GM19397 (cell line): ENCODE measurements at regions not wholly inside any gene's neighbourhood (a gene's known extent, or its start where the extent isn't known, plus 50 kb on each side); places are given as distances from the start of the nearest gene placed in this dataset.

Experiments used
- ATAC-seq: cut with Tn5 transposase; IDR thresholded peaks from one replicate; pipeline ENCODE4 v1.9.1; 2021; ENCODE audit warnings: mild to moderate bottlenecking, moderate library complexity; ENCODE audit not compliant: unreplicated experiment

- no peak for ATAC-seq
These were observed 644.4 kb downstream of the PLCL1 start for GRCh38 chr2:198448789-198449188.

GRCh38 chr2:198444800-198445287 lies 640.5 kb downstream of the PLCL1 start:
- ATAC-seq = no peak

DNA sequence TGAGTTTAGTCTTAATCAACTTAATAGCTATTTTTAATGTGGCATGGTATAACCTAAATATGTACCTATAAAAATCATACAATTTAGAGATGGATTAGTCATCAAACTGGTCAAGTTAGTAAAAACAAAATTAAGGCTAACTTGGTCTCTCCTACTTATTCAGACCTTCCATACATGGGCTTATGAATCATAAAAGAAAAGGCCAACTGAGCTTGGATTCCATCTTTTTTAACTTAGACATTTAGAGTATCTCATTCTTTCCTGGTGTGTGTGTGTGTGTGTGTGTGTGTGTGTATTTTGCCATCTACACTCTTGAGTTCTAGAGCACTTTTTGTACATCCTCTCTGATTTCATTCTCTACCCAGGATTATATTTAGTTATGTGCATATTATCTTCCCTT lies 637.5 kb downstream of the PLCL1 start:
- ATAC-seq = no peak

GRCh38 chr2:198441246-198441645 lies 636.9 kb downstream of the PLCL1 start:
- ATAC-seq = no peak

GRCh38 chr2:198440833-198441232 lies 636.4 kb downstream of the PLCL1 start:
- ATAC-seq = no peak

- ATAC-seq = no peak
These were observed 633.9 kb downstream of the PLCL1 start for GRCh38 chr2:198438331-198438730.

DNA sequence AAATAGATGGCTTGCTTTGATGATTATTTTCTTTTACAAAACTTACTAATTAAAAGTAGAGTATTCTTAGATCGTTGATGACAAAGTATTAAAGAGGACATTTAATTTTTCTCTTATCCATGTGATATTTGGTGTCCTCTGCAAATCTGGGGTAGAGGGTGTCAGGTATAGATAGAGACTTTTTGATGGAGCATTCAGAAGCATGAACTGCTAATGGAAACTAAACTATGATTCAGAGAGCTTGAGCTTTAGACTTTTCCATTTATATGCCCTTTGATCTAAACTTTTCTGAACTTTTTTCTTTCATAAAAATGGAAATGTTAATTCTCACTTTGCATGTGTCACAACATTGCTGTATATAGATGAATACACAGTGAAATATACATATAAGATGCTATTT lies 619.7 kb downstream of the PLCL1 start:
- no peak for ATAC-seq

GRCh38 chr2:198417836-198418235 lies 613.4 kb downstream of the PLCL1 start:
- ATAC-seq = no peak

GRCh38 chr2:198414976-198415375 lies 610.6 kb downstream of the PLCL1 start:
- ATAC-seq = no peak

DNA sequence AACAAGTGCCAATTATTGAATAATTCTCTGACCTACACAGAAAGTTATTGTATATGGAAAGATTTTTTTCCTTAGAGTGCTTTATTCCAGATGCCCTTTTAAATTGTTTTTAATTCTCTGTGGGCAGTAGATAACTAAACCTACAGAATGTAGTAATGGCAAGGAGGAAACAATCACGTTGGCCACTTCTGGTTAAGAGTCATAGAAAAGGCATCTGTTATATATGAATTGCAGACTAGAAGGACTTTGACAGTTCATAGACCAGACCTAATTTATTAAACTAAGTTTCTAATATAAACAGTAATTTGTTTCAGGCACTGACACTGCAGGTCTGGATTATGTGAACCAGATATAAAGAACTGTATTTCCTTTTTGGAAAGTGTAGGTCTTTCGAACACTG lies 607.5 kb downstream of the PLCL1 start:
- ATAC-seq = no peak

DNA sequence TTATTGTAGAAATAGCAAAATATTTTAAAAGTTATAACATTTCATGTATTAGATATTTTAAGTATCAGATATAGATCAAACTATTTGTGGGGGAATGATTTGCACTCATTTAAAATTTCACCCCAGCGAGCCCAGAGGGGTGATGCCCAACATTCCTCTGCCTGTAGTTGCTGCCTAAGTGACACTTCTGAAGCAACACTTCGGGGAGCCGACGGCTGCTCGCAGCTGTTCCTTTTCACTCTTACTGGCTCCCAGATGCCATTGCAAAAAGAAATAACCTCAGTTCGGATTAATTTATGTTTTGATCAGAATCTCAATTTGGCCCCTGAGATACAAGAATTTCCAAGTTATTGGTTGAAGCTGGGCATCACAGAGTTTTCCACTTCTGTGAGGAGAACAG lies 603.8 kb downstream of the PLCL1 start:
- no peak for ATAC-seq

- ATAC-seq = no peak
These were observed 600.9 kb downstream of the PLCL1 start for GRCh38 chr2:198405311-198405710.

GRCh38 chr2:198401644-198402043 lies 597.3 kb downstream of the PLCL1 start:
- no peak for ATAC-seq

DNA sequence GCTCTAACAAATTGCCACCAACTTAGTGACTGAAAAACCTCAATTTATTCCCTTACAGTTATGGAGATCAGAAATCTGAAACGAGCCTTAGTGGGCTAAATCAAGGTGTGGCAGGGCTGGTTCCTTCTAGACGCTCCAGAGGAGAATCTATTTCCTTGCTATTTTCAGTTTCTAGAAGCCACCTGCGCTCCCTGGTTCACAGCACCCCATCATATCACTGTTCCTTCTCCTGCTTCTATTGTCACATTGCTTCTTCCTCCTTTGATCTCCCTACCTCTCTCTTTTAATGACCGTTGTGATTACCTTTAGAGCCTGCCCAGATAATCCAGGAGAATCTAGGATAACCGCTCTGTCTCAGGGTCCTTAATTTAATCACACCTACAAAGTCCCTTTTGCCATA lies 596.6 kb downstream of the PLCL1 start:
- no peak for ATAC-seq

DNA sequence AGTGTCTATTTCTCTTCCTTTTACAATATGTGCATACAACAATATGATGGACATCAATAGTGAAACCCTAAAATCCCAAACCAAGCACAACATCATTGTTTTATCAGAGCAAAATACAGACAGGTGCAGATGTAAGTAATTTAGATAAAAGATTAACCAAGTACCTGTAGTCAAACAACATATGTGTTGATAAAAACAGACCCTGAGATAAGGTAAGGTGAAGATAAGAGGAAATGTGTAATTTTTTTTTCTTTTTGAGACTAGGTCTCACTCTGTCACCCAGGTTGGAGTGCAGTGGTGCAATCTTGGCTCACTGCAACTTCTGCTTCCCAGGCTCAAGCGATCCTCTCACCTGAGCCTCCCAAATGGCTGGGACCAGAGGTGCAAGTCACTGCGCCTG lies 589.8 kb downstream of the PLCL1 start:
- no peak for ATAC-seq

DNA sequence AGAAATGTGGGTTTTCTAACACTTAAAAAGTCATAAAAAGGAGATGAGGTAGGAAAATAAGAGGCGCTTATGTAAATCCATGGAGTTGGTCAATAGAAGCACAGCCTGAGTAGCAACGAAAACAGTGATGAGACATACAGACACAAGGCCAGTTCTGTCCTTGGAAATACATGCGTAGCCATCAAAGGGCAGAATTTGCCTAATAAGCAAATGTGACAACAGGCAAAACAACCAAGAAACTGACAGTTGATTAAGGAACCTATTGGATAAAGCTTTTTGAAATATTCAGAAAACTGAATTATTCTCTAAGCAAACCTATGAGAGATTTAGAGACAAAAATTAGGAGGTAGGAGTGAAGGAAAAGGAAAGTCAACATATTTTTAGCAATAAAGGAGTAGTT lies 586.3 kb downstream of the PLCL1 start:
- no peak for ATAC-seq

DNA sequence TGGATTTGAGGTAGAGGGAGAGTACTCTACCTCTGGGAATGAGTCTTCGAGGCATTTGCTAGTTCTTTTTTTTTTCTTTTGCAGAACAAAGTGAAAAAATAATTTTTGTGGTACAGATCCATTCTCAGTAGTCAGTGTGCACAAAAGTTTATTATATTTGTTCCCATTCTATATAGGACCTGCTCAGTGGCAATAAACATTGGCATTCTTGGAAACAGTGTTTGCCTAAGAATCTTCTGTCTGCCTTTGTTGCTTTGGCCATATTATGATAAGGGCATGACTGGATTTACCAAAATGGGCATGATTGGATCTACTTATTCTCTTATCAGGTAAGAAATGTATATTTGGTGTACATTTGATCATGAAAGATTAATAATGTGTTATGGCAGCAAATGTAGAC lies 583.3 kb downstream of the PLCL1 start:
- ATAC-seq = no peak

DNA sequence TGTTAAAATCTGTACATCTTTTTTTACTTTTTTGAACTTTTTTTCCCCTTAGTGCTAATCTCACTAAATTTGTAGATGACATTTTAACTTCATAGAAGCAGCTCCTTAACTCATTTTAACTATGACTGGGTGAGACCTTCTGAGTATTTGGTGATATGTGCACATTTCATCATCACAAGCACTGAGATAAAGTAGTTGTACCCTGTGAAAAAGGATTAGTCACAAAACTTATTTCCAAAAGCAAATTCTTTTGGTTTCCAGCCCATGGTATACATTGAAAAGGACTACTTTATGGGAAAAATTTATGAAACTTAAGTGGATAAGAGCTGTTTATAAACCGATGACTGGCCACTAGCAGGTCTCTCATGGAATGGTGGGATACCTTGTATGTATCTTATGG lies 581.5 kb downstream of the PLCL1 start:
- no peak for ATAC-seq

- no peak for ATAC-seq
These were observed 580.9 kb downstream of the PLCL1 start for GRCh38 chr2:198385326-198385725.

GRCh38 chr2:198383392-198383791 lies 579.0 kb downstream of the PLCL1 start:
- no peak for ATAC-seq

DNA sequence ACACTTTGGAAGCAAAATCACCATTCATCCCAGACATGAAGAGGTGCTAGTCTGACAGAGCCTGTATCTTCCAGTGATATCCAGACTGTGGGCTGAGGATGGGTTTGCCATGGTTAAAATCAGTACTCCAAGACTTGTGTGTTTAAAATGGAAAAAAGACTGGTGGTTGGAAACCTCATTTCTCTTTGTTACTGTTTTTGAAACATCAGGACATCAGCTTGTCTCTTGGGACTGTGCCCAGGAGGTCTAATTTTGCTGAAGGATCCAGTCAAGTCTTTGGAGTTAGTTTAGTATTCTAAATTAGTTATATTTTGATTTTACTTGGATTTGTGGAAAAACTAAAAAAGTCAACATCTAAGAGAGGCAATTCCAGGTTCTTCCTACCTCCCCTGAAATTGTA lies 578.4 kb downstream of the PLCL1 start:
- no peak for ATAC-seq

DNA sequence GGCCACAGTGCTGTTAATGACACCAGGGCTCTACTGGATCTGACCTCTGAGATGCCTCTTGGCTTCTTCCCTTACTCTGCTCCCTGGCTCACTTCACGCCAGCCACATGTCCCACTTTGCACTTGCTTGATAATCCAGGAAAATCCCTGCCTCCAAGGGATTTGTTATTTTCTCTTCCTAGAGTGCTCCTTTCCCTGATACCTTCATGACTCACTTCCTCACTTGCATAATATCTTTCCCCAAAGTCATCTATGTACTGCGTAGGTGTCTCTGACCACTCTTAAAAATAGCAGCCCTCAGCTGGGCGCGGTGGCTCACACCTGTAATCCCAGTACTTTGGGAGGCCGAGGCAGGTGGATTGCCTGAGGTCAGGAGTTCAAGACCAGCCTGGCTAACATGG lies 572.3 kb downstream of the PLCL1 start:
- ATAC-seq = no peak

GRCh38 chr2:198375083-198375410 lies 570.7 kb downstream of the PLCL1 start:
- ATAC-seq = no peak
